Astrocyte (in vitro differentiated cells and primary cell): ENCODE measurements at regions not wholly inside any gene's neighbourhood (a gene's known extent, or its start where the extent isn't known, plus 50 kb on each side); places are given as distances from the start of the nearest gene placed in this dataset.

ENCODE experiments used
- DNase-seq: peaks from one replicate; pipeline ENCODE4 v3.0.0-alpha.2; 2010; ENCODE audit warnings: low read depth
- FAIRE-seq: peaks from 2 replicates; lab custom pipeline; 2011; peaks lifted over from hg19 to GRCh38; lab: Jason Lieb, UNC
- H2AFZ ChIP-seq: 2 replicates; pipeline ENCODE4 v1.6.0; 2012; ENCODE audit warnings: low read depth, low read length, inconsistent platforms
- H3K27ac ChIP-seq: 2 replicates; pipeline ENCODE4 v1.5.1; 2011; ENCODE audit warnings: low read depth, low read length, inconsistent platforms
- H3K27me3 ChIP-seq: 2 replicates; pipeline ENCODE4 v1.6.0; 2011; ENCODE audit warnings: low read length, inconsistent platforms; ENCODE audit not compliant: insufficient read depth
- H3K36me3 ChIP-seq: 2 replicates; pipeline ENCODE4 v1.5.1; 2011; ENCODE audit warnings: low read length, inconsistent platforms; ENCODE audit not compliant: insufficient read depth
- H3K4me1 ChIP-seq: 2 replicates; pipeline ENCODE4 v1.5.1; 2011; ENCODE audit warnings: low read length, inconsistent platforms; ENCODE audit not compliant: insufficient read depth
- H3K4me2 ChIP-seq: 2 replicates; pipeline ENCODE4 v1.6.0; 2012; ENCODE audit warnings: low read length, inconsistent platforms
- H3K4me3 ChIP-seq: 2 replicates; pipeline ENCODE4 v1.5.1; 2011; ENCODE audit warnings: low read depth, mild to moderate bottlenecking, low read length, inconsistent platforms; ENCODE audit not compliant: insufficient read depth
- H3K79me2 ChIP-seq: 2 replicates; pipeline ENCODE4 v1.6.0; 2012; ENCODE audit warnings: mild to moderate bottlenecking, low read length, inconsistent platforms; ENCODE audit not compliant: insufficient read depth
- H3K9ac ChIP-seq: 2 replicates; pipeline ENCODE4 v1.6.0; 2012; ENCODE audit warnings: mild to moderate bottlenecking, low read length, inconsistent platforms
- H3K9me3 ChIP-seq: 2 replicates; pipeline ENCODE4 v1.5.1; 2012; ENCODE audit warnings: low read depth, mild to moderate bottlenecking, low read length, inconsistent platforms; ENCODE audit not compliant: insufficient read depth
- H4K20me1 ChIP-seq: 2 replicates; pipeline ENCODE4 v1.6.0; 2012; ENCODE audit warnings: low read length, inconsistent platforms; ENCODE audit not compliant: insufficient read depth
- H3K27ac Mint-ChIP-seq: one replicate; pipeline ENCODE4 v1.8.0; 2021; ENCODE audit warnings: mild to moderate bottlenecking, mixed read lengths; ENCODE audit not compliant: unreplicated experiment
- H3K27me3 Mint-ChIP-seq: one replicate; pipeline ENCODE4 v1.8.0; 2021; ENCODE audit warnings: low read depth, mixed read lengths; ENCODE audit not compliant: unreplicated experiment
- H3K36me3 Mint-ChIP-seq: one replicate; pipeline ENCODE4 v1.8.0; 2021; ENCODE audit warnings: low read depth, mixed read lengths; ENCODE audit not compliant: unreplicated experiment
- H3K4me1 Mint-ChIP-seq: one replicate; pipeline ENCODE4 v1.8.0; 2021; ENCODE audit warnings: low read depth, mixed read lengths; ENCODE audit not compliant: unreplicated experiment
- H3K4me3 Mint-ChIP-seq: one replicate; pipeline ENCODE4 v1.8.0; 2021; ENCODE audit warnings: mild to moderate bottlenecking, moderate library complexity, mixed read lengths; ENCODE audit not compliant: unreplicated experiment
- H3K9me3 Mint-ChIP-seq: one replicate; pipeline ENCODE4 v1.8.0; 2021; ENCODE audit warnings: mild to moderate bottlenecking, mixed read lengths; ENCODE audit not compliant: unreplicated experiment
- CTCF ChIP-seq: IDR thresholded peaks from 2 replicates; pipeline ENCODE4 v1.5.1; 2011; ENCODE audit warnings: low read depth, mild to moderate bottlenecking, inconsistent platforms, low read length, moderate library complexity; ENCODE audit not compliant: insufficient read depth
- EZH2 ChIP-seq: IDR thresholded peaks from 2 replicates; pipeline ENCODE4 v1.6.1; 2012; ENCODE audit warnings: mild to moderate bottlenecking, low read length, inconsistent platforms; ENCODE audit not compliant: insufficient read depth

- FAIRE-seq: no peak
- no peak overlapping the region for H3K9ac ChIP-seq
- no peaks in the 10 kb centered on the region for H3K27me3 ChIP-seq
- H3K9me3 ChIP-seq: no peaks in the 10 kb centered on the region
- TF ChIP-seq CTCF: no peak
- TF ChIP-seq EZH2: no peak
- Mint-ChIP-seq H3K36me3 (no peaks in the 10 kb centered on the region), H3K9me3 (no peaks in the 10 kb centered on the region), H3K4me1 (peaks cover 10% of the 10 kb centered on the region), H3K27me3 (no peaks in the 10 kb centered on the region), H3K4me3 (no peak overlapping the region), H3K27ac (peak overlapping the region; percentile 2)
- no peak for DNase-seq
- H3K79me2 ChIP-seq: no peaks in the 10 kb centered on the region
- H3K4me1 ChIP-seq: no peaks in the 10 kb centered on the region
- no peaks in the 10 kb centered on the region for H3K36me3 ChIP-seq
- no peak overlapping the region for H3K4me3 ChIP-seq
- no peak overlapping the region for H2AFZ ChIP-seq
- no peaks in the 10 kb centered on the region for H4K20me1 ChIP-seq
- H3K4me2 ChIP-seq: no peak overlapping the region
- no peak overlapping the region for H3K27ac ChIP-seq
Measured at GRCh38 chr18:51525453-51526225, 328.2 kb upstream of the MEX3C start.

- no peaks in the 10 kb centered on the region for H3K9me3 Mint-ChIP-seq
- H3K36me3 Mint-ChIP-seq: no peaks in the 10 kb centered on the region
- peaks cover 10% of the 10 kb centered on the region for H3K4me1 Mint-ChIP-seq
- Histone ChIP-seq H4K20me1 (no peaks in the 10 kb centered on the region), H2AFZ (no peak overlapping the region), H3K27me3 (no peaks in the 10 kb centered on the region), H3K4me1 (no peaks in the 10 kb centered on the region), H3K4me3 (no peak overlapping the region), H3K27ac (no peak overlapping the region), H3K9me3 (no peaks in the 10 kb centered on the region), H3K4me2 (no peak overlapping the region), H3K9ac (no peak overlapping the region), H3K79me2 (no peaks in the 10 kb centered on the region), H3K36me3 (no peaks in the 10 kb centered on the region)
- no peak overlapping the region for H3K27ac Mint-ChIP-seq
- no peak for FAIRE-seq
- DNase-seq: no peak
- TF ChIP-seq EZH2 (no peak), CTCF (no peak)
- H3K27me3 Mint-ChIP-seq: no peaks in the 10 kb centered on the region
- no peak overlapping the region for H3K4me3 Mint-ChIP-seq
Measured at GRCh38 chr18:51527826-51528225, 330.3 kb upstream of the MEX3C start.

GRCh38 chr18:51531501-51531900 lies 334.0 kb upstream of the MEX3C start:
- Histone ChIP-seq H3K79me2 (no peaks in the 10 kb centered on the region), H2AFZ (no peak overlapping the region), H3K27ac (no peak overlapping the region), H3K4me2 (no peak overlapping the region), H3K4me1 (no peaks in the 10 kb centered on the region), H3K27me3 (no peaks in the 10 kb centered on the region), H3K9ac (no peak overlapping the region), H3K9me3 (no peaks in the 10 kb centered on the region), H4K20me1 (no peaks in the 10 kb centered on the region), H3K36me3 (no peaks in the 10 kb centered on the region), H3K4me3 (no peak overlapping the region)
- no peak overlapping the region for H3K4me3 Mint-ChIP-seq
- H3K27ac Mint-ChIP-seq: no peak overlapping the region
- no peak for FAIRE-seq
- no peaks in the 10 kb centered on the region for H3K9me3 Mint-ChIP-seq
- no peak for TF ChIP-seq CTCF
- H3K36me3 Mint-ChIP-seq: no peaks in the 10 kb centered on the region
- peaks cover 2% of the 10 kb centered on the region for H3K4me1 Mint-ChIP-seq
- H3K27me3 Mint-ChIP-seq: peaks cover 3% of the 10 kb centered on the region
- DNase-seq: no peak
